ENCODE measurements at regions not wholly inside any gene's neighbourhood (a gene's known extent, or its start where the extent isn't known, plus 50 kb on each side); places are given as distances from the start of the nearest gene placed in this dataset.

- ChIA-PET SMC1A (ENCODE audit: uncharacterized antibody, unreplicated experiment) (interaction anchor here (1.2 kb wide), 1 partner anchor 68 kb away, joined by 4 read pairs; no protein-coding TSS in a partner anchor), POLR2A (no interaction called here)
- in situ Hi-C loops (cut with MboI), result no loop called here
Observed at GRCh38 chr7:46812101-46812675, 769.7 kb downstream of the TNS3 start.

More at GRCh38 chr7:46812101-46812675, 769.7 kb downstream of the TNS3 start:
- WGBS (ENCODE audit: insufficient coverage, insufficient replicate concordance, low lambda C conversion rate, missing lambda C conversion rate), result 39% methylated on average over 7 of the region's 7 CpGs
- no peaks in the 10 kb centered on the region for H3K36me3 ChIP-seq (ENCODE audit: control insufficient read depth in 2 of 2, insufficient read depth in 2 of 2, low read length in 1 of 2)
- H3K27me3 ChIP-seq (replicated peaks in 1 of 2; ENCODE audit: control insufficient read depth in 2 of 2, insufficient read depth in 2 of 2, low read length in 1 of 2), result no peaks in the 10 kb centered on the region
- FAIRE-seq (no peak), DNase-seq (ENCODE audit: low read depth, low spot score) (no peak), ATAC-seq (no peak)
- no peak overlapping the region for H2AFZ ChIP-seq (ENCODE audit: control insufficient read depth, low read depth, low read length)
- no peak overlapping the region for H3K27ac ChIP-seq (ENCODE audit: control insufficient read depth, insufficient read depth)
- no peak overlapping the region for H3K9ac ChIP-seq (ENCODE audit: control insufficient read depth, insufficient read depth, low read length)
- H3K4me2 ChIP-seq (ENCODE audit: control insufficient read depth, insufficient read depth), result no peak overlapping the region
- BruUV-seq (replicated peaks), result no TSS peak
- ChIA-PET RAD21 (ENCODE audit: unreplicated experiment) (no interaction called here), CTCF (no interaction called here)
- no peaks in the 10 kb centered on the region for H3K79me2 ChIP-seq (ENCODE audit: control insufficient read depth, insufficient read depth, low read length)
- TF ChIP-seq SMAD5 (IDR thresholded peaks at IDR 0.05; ENCODE audit: low read depth), result no peak
- TF ChIP-seq MEF2A (IDR thresholded peaks at IDR 0.05; ENCODE audit: insufficient read depth, low read depth, low read length), result no peak
- TF ChIP-seq KAT2A (conservative IDR thresholded peaks at IDR 0.05; ENCODE audit: control insufficient read depth, low read depth, low read length), result no peak
- TF ChIP-seq MEF2B (IDR thresholded peaks at IDR 0.05; ENCODE audit: partially characterized antibody, poor library complexity, severe bottlenecking), result no peak
- TF ChIP-seq E2F8 (IDR thresholded peaks at IDR 0.05; ENCODE audit: low read depth, partially characterized antibody), result no peak
- no peak for TF ChIP-seq RBBP5 (conservative IDR thresholded peaks at IDR 0.05)
- TF ChIP-seq POLR2AphosphoS2 (IDR thresholded peaks at IDR 0.05; ENCODE audit: low read depth, low read length), result no peak
- no peak for TF ChIP-seq SMC3 (IDR thresholded peaks at IDR 0.05; ENCODE audit: borderline replicate concordance, low read length)
- H3K4me3 ChIP-seq, result no peak overlapping the region
- no peaks in the 10 kb centered on the region for H3K4me1 ChIP-seq (ENCODE audit: control insufficient read depth, insufficient read depth, low read length)
- intact Hi-C loops (cut with micrococcal nuclease; ENCODE audit: unreplicated experiment), result no loop called here
- no peaks in the 10 kb centered on the region for H3K9me3 ChIP-seq (replicated peaks; ENCODE audit: control insufficient read depth, insufficient read depth, low read length)
- no peaks in the 10 kb centered on the region for H4K20me1 ChIP-seq (ENCODE audit: control insufficient read depth, insufficient read depth)
